ENCODE measurements at regions not wholly inside any gene's neighbourhood (a gene's known extent, or its start where the extent isn't known, plus 50 kb on each side); places are given as distances from the start of the nearest gene placed in this dataset.

DNA sequence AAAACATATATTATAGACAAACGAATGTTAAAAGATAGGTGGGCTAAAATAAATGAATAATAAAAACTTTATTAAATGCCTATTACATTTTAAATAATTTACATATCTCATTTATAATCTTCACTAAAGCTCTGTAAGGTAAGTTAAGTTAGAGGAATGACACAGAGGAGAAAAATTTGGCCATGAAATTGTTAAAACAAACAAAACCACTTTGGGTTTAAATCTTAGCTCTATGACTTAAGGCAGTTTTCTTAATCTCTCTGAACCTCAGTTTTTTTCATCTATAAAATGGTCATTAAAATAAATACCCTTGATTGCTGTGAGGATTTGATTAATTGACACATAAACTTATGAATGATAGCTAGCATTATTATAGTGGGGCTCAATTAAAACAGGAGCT, 404.8 kb upstream of the ATP11B start:
- TF ChIP-seq, protein P1, sequence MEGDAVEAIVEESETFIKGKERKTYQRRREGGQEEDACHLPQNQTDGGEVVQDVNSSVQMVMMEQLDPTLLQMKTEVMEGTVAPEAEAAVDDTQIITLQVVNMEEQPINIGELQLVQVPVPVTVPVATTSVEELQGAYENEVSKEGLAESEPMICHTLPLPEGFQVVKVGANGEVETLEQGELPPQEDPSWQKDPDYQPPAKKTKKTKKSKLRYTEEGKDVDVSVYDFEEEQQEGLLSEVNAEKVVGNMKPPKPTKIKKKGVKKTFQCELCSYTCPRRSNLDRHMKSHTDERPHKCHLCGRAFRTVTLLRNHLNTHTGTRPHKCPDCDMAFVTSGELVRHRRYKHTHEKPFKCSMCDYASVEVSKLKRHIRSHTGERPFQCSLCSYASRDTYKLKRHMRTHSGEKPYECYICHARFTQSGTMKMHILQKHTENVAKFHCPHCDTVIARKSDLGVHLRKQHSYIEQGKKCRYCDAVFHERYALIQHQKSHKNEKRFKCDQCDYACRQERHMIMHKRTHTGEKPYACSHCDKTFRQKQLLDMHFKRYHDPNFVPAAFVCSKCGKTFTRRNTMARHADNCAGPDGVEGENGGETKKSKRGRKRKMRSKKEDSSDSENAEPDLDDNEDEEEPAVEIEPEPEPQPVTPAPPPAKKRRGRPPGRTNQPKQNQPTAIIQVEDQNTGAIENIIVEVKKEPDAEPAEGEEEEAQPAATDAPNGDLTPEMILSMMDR (IDR thresholded peaks at IDR 0.05; ENCODE audit: control insufficient read depth, extremely low read depth, insufficient read depth), result no peak
- no peak overlapping the region for H3K4me3 ChIP-seq (ENCODE audit: low read depth, low read length)
- no peak for DNase-seq (ENCODE audit: low read depth)

DNA sequence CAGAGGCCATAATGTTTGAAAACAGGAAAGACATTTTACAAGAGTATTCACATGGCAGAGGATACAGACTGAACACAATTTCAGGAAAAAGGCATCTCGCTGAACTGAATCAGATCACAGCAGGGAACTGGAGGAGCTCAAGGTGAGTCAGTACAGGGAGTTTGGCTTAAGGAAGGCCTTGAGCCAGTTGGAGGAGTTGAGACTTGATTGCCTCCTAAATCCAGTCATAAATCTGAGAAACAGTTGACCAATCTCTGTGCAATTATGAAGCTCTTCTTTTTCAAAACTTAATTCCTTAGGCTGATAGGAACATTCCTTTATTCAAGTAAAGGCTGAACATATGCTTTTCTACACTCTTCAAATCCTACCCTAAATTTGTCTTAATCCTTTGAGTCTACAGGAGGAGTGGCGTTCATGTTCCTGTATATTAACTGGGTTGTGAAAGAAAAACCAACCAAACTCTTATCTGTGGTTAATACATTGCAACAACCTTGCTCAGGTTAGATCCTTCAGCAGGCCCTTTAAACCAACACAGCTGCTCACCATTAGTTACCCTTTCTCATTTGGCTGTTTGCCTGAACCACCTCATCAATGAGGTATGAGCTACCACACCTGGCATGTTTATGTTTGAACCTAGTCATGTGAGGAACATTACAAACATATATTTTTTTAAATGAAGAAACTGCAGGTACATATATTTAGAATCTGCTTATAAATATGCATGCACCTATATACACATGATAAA, 404.1 kb upstream of the ATP11B start:
- no peak for DNase-seq (ENCODE audit: low read depth)
- TF ChIP-seq, protein P1 (IDR thresholded peaks at IDR 0.05; ENCODE audit: control insufficient read depth, extremely low read depth, insufficient read depth), result no peak
- no peak overlapping the region for H3K4me3 ChIP-seq (ENCODE audit: low read depth, low read length)

DNA sequence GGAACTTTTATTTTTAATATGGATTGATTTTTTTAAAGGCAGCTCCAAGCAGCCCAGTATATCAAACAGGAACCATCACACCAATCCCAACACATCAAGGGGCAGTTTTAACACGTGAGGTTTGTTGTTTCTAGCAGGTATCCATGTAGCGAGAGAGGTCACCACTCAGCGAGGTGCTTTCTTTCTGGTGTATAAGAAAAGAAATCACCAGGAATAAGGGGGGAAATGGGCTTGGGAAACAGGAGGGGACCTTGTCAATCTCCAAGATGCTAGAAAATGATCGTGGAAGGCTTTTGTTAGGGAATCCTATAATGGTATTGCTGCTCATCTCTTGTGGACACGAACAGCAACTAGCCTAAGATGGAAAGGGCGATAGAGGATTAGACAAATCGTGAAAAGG, 402.9 kb upstream of the ATP11B start:
- no peak overlapping the region for H3K4me3 ChIP-seq (ENCODE audit: low read depth, low read length)
- TF ChIP-seq, protein P1 (IDR thresholded peaks at IDR 0.05; ENCODE audit: control insufficient read depth, extremely low read depth, insufficient read depth), result no peak
- no peak for DNase-seq (ENCODE audit: low read depth)

DNA sequence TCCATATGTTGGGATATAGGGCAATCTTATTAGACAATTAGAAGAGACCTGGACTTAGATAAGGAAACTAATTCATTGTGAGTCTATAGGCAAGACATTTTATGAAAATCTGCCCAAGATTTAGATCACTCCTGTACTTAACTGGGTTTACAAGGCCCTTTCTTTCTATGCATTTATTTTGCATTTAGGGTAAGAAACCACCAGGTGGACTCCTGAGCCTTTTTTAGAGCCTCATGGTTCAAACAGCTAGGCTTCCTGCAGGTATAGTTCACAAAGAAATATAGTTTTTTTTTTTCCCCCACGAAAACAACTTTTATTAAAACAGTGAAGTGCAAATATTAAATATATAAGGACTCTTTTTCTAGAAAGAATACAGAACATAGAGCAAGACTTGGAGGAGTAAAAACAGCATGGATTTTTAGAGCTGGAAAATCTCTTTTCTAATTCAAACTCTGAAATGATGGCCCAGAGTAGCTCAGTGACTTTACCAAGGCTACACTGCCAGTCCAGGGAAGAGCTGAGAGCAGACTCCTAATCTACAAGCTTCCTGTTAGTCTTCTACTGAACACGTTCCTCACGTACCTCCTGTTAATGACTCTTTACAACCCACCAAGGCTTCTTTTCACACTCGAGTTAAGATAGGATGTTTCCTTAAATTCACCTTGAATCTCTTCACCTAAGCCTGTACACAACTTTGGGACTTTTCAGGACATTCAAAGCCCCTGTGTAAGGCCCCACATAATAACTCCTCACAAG, 400.9 kb upstream of the ATP11B start:
- DNase-seq (ENCODE audit: low read depth), result no peak
- no peak overlapping the region for H3K4me3 ChIP-seq (ENCODE audit: low read depth, low read length)
- TF ChIP-seq, protein P1 (IDR thresholded peaks at IDR 0.05; ENCODE audit: control insufficient read depth, extremely low read depth, insufficient read depth), result no peak

DNA sequence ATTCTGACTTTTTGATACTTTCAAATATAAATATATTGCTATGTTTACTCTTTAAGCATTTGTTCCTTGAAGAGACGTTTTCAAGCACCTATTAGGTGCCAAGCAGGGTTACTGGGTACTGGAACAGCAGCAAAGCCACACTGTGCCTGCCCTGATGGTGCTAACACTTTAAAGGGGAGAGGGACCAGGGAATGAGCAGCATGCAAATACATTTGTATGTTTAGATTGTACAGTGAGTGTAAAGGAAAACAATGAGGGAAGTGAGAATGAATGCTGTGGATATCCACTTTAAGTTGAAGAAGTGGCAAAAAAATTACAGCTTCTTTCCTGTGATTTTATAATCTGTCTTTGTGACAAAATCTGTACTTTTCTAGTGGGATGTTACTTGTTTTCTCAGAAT, 400.2 kb upstream of the ATP11B start:
- TF ChIP-seq, protein P1 (IDR thresholded peaks at IDR 0.05; ENCODE audit: control insufficient read depth, extremely low read depth, insufficient read depth), result no peak
- no peak for DNase-seq (ENCODE audit: low read depth)
- H3K4me3 ChIP-seq (ENCODE audit: low read depth, low read length), result no peak overlapping the region

DNA sequence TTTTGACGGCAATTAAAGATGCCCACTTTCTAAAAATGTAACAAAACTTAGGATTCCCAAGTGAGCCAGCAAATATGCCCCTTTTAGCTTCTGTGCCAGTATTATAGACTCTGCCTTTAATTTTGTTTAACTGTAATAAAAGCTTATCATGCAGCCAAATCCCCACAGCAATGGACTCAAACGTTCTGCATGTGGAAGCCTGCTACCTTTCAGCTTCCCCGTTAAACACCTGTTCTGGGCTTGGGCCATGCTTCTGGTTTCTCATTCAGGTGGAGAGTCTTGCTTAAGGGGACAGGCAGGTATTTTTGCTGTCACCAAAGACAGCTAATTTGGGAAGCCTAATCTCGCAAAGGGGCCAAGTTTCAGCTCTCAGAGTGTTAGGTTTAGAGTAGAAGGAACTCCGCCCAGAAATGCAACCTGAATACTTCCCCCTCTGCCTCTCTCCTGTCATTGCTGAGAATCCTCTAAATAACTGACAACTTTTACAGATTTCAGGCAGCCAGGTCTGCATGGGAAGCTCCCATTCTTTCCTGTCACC, 399.4 kb upstream of the ATP11B start:
- DNase-seq (ENCODE audit: low read depth), result no peak
- no peak overlapping the region for H3K4me3 ChIP-seq (ENCODE audit: low read depth, low read length)
- TF ChIP-seq, protein P1 (IDR thresholded peaks at IDR 0.05; ENCODE audit: control insufficient read depth, extremely low read depth, insufficient read depth), result no peak

Data from LNCaP clone FGC (cell line).